Common myeloid progenitor, CD34-positive (primary cell): ENCODE measurements at regions not wholly inside any gene's neighbourhood (a gene's known extent, or its start where the extent isn't known, plus 50 kb on each side); places are given as distances from the start of the nearest gene placed in this dataset.

ENCODE experiments used
- CTCF ChIA-PET: fragments of 350-600 bp; sonication (Branson Sonifier 250); formaldehyde crosslinking; loops from one replicate; lab custom pipeline; 2021; ENCODE audit warnings: antibody characterized with exemption; lab: Charles Lee
- POLR2A ChIA-PET: fragments of 350-600 bp; sonication (Branson Sonifier 250); formaldehyde crosslinking; loops from one replicate; lab custom pipeline; 2021; ENCODE audit warnings: antibody characterized with exemption; lab: Charles Lee
- DNase-seq, 3 donors: peaks; one replicate each; pipeline versions ENCODE4 v3.0.0 to v3.0.0-alpha.2; 2013
- H3K27ac ChIP-seq, 2 experiments: 1 replicate in 1 of 2; 2 replicates in 1 of 2; pipeline ENCODE4 v1.7.0; 2013; ENCODE audit warnings: inconsistent platforms in 2 of 2, low read length in 2 of 2, mild to moderate bottlenecking in 2 of 2, low read depth in 1 of 2, moderate library complexity in 1 of 2; ENCODE audit not compliant: severe bottlenecking in 2 of 2, insufficient read depth in 1 of 2, poor library complexity in 1 of 2
- H3K27me3 ChIP-seq, 5 experiments: replicated peaks in 2 of 5; 1 replicate in 3 of 5; 2 replicates in 2 of 5; pipeline versions ENCODE4 v1.6.1 to v1.7.0; 2013; ENCODE audit warnings: low read length in 4 of 5, mild to moderate bottlenecking in 2 of 5, moderate library complexity in 2 of 5, inconsistent platforms in 1 of 5; ENCODE audit not compliant: insufficient read depth in 5 of 5, control insufficient read depth in 4 of 5
- H3K36me3 ChIP-seq, 4 experiments: 1 replicate in 2 of 4; 2 replicates in 2 of 4; pipeline versions ENCODE4 v1.6.1 to v1.7.0; 2013; ENCODE audit warnings: low read length in 3 of 4, control low read depth in 1 of 4, mild to moderate bottlenecking in 1 of 4; ENCODE audit not compliant: control insufficient read depth in 4 of 4, insufficient read depth in 4 of 4
- H3K4me1 ChIP-seq, 4 experiments: 1 replicate in 3 of 4; 2 replicates in 1 of 4; pipeline versions ENCODE4 v1.6.1 to v1.7.1; 2013; ENCODE audit warnings: low read length in 3 of 4, mild to moderate bottlenecking in 3 of 4, control low read depth in 1 of 4, inconsistent platforms in 1 of 4, moderate library complexity in 1 of 4; ENCODE audit not compliant: control insufficient read depth in 4 of 4, insufficient read depth in 4 of 4; ENCODE audit errors: control extremely low read depth in 1 of 4
- H3K4me3 ChIP-seq, 7 experiments: 1 replicate in 4 of 7; 2 replicates in 3 of 7; pipeline versions ENCODE4 v1.5.1 to v1.7.0; 2013; ENCODE audit warnings: mild to moderate bottlenecking in 7 of 7, low read length in 6 of 7, moderate library complexity in 6 of 7, inconsistent platforms in 2 of 7, low read depth in 2 of 7, control low read depth in 1 of 7; ENCODE audit not compliant: insufficient read depth in 4 of 7, control insufficient read depth in 1 of 7; ENCODE audit errors: extremely low read depth in 1 of 7
- H3K9me3 ChIP-seq, 5 experiments: 1 replicate in 4 of 5; 2 replicates in 1 of 5; pipeline versions ENCODE4 v1.6.1 to v1.7.1; 2013; ENCODE audit warnings: low read length in 4 of 5, mild to moderate bottlenecking in 2 of 5, inconsistent platforms in 1 of 5, low read depth in 1 of 5, moderate library complexity in 1 of 5; ENCODE audit not compliant: control insufficient read depth in 4 of 5, insufficient read depth in 2 of 5; ENCODE audit errors: control extremely low read depth in 1 of 5
- WGBS: methylation state at CpG from one replicate; pipeline ENCODE4 v1.1.5; 2013; ENCODE audit not compliant: insufficient coverage; 5-methylcytosine and 5-hydroxymethylcytosine counted together

- POLR2A ChIA-PET = no interaction called here
These were observed 111.3 kb downstream of the SALL1 start for GRCh38 chr16:51039638-51040331.

GRCh38 chr16:51035711-51036110 is 115.4 kb downstream of the SALL1 start:
- ChIA-PET CTCF (no interaction called here), POLR2A (no interaction called here)
- Histone ChIP-seq H3K4me1 (no peaks in the 10 kb centered on the region), H3K36me3 (no peaks in the 10 kb centered on the region), H3K27me3 (peaks cover 0 to 7% (median 0%) of the 10 kb centered on the region in 5 experiments), H3K4me3 (no peak overlapping the region), H3K9me3 (no peaks in the 10 kb centered on the region), H3K27ac (no peak overlapping the region)
- no peak for DNase-seq
- WGBS = 96% methylated on average over 5 of the region's 7 CpGs

More at GRCh38 chr16:51039638-51040331, 111.3 kb downstream of the SALL1 start:
- no peak overlapping the region for H3K27ac ChIP-seq
- DNase-seq = no peak
- H3K9me3 ChIP-seq = no peaks in the 10 kb centered on the region
- 65% methylated on average over 7 of the region's 14 CpGs for WGBS
- no peaks in the 10 kb centered on the region for H3K4me1 ChIP-seq
- CTCF ChIA-PET = interaction anchor here (0.9 kb wide), 1 partner anchor 10 kb away, joined by 3 read pairs; no protein-coding TSS in a partner anchor
- no peak overlapping the region for H3K4me3 ChIP-seq
- H3K27me3 ChIP-seq = no peaks in the 10 kb centered on the region
- H3K36me3 ChIP-seq = no peaks in the 10 kb centered on the region

GRCh38 chr16:51035110-51035498 is 116.0 kb downstream of the SALL1 start:
- POLR2A ChIA-PET = no interaction called here
- DNase-seq = no peak
- CTCF ChIA-PET = no interaction called here

GRCh38 chr16:51034481-51035109 is 116.5 kb downstream of the SALL1 start:
- 76% methylated on average over 3 of the region's 6 CpGs for WGBS
- POLR2A ChIA-PET = no interaction called here
- CTCF ChIA-PET = no interaction called here

More at GRCh38 chr16:51035110-51035498, 116.0 kb downstream of the SALL1 start:
- Histone ChIP-seq H3K4me1 (no peaks in the 10 kb centered on the region), H3K9me3 (no peaks in the 10 kb centered on the region), H3K27ac (no peak overlapping the region), H3K4me3 (no peak overlapping the region), H3K36me3 (no peaks in the 10 kb centered on the region), H3K27me3 (peaks cover 0 to 10% (median 0%) of the 10 kb centered on the region in 5 experiments)
- WGBS = 83% methylated on average over 2 of the region's 3 CpGs

GRCh38 chr16:51031598-51031997 is 119.5 kb downstream of the SALL1 start:
- WGBS = 100% methylated on average over 1 of the region's 4 CpGs
- peaks cover 0 to 10% (median 0%) of the 10 kb centered on the region in 5 experiments for H3K27me3 ChIP-seq
- H3K4me1 ChIP-seq = no peaks in the 10 kb centered on the region
- POLR2A ChIA-PET = no interaction called here
- H3K36me3 ChIP-seq = no peaks in the 10 kb centered on the region
- no peak overlapping the region for H3K4me3 ChIP-seq
- H3K9me3 ChIP-seq = no peaks in the 10 kb centered on the region
- CTCF ChIA-PET = no interaction called here
- no peak overlapping the region for H3K27ac ChIP-seq
- DNase-seq = no peak

More at GRCh38 chr16:51034481-51035109, 116.5 kb downstream of the SALL1 start:
- no peaks in the 10 kb centered on the region for H3K36me3 ChIP-seq
- H3K27ac ChIP-seq = no peak overlapping the region
- H3K4me1 ChIP-seq = no peaks in the 10 kb centered on the region
- H3K27me3 ChIP-seq = peaks cover 0 to 10% (median 0%) of the 10 kb centered on the region in 5 experiments
- no peak overlapping the region for H3K4me3 ChIP-seq
- peak in 1 of 3 donors; percentile 1 for DNase-seq
- H3K9me3 ChIP-seq = no peaks in the 10 kb centered on the region

- no peak for DNase-seq
- H3K27ac ChIP-seq = no peak overlapping the region
- no peaks in the 10 kb centered on the region for H3K36me3 ChIP-seq
- ChIA-PET POLR2A (no interaction called here), CTCF (no interaction called here)
- WGBS = 33% methylated on average over 1 of the region's 4 CpGs
- H3K9me3 ChIP-seq = no peaks in the 10 kb centered on the region
- H3K4me3 ChIP-seq = no peak overlapping the region
- H3K4me1 ChIP-seq = no peaks in the 10 kb centered on the region
- H3K27me3 ChIP-seq = peaks cover 0 to 10% (median 0%) of the 10 kb centered on the region in 5 experiments
These were observed 120.6 kb downstream of the SALL1 start for GRCh38 chr16:51030516-51030915.

- DNase-seq = no peak
- ChIA-PET POLR2A (no interaction called here), CTCF (no interaction called here)
- Histone ChIP-seq H3K36me3 (no peaks in the 10 kb centered on the region), H3K27me3 (peaks cover 0 to 11% (median 1%) of the 10 kb centered on the region in 5 experiments), H3K4me1 (no peaks in the 10 kb centered on the region), H3K27ac (no peak overlapping the region), H3K9me3 (no peaks in the 10 kb centered on the region), H3K4me3 (no peak overlapping the region)
- 62% methylated on average over 4 of the region's 4 CpGs for WGBS
These were observed 125.3 kb downstream of the SALL1 start for GRCh38 chr16:51025588-51026290.
